ENCODE measurements at regions not wholly inside any gene's neighbourhood (a gene's known extent, or its start where the extent isn't known, plus 50 kb on each side); places are given as distances from the start of the nearest gene placed in this dataset.
"Not testable (repeated sequence)": the region's sequence is repeated elsewhere in the genome, so short reads cannot be mapped to it uniquely, and the experiment has no call there.

DNA sequence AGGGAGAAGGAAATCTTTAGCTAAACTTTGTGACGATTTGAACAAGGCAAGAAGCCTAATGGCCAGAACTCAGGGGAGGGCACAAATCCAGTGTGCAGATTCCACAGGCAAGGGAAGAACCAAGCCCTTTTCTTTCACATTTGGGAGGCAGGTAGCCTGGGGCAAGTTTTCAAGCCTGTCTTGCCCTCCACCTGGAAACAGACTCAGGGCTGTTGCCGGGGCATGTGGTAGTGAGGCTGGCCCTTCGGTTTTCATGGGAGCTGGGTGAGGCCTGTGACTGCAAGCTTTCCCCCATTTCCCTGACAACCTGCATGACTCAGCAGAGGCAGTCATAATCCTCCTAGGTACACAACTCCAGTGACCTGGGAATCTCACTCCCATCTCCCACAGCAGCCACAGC lies 331.6 kb upstream of the ACTRT1 start:
- TF ChIP-seq EZH2 (IDR thresholded peaks at IDR 0.05; ENCODE audit: borderline replicate concordance, low read length): not testable (repeated sequence)
- TF ChIP-seq, protein P1, sequence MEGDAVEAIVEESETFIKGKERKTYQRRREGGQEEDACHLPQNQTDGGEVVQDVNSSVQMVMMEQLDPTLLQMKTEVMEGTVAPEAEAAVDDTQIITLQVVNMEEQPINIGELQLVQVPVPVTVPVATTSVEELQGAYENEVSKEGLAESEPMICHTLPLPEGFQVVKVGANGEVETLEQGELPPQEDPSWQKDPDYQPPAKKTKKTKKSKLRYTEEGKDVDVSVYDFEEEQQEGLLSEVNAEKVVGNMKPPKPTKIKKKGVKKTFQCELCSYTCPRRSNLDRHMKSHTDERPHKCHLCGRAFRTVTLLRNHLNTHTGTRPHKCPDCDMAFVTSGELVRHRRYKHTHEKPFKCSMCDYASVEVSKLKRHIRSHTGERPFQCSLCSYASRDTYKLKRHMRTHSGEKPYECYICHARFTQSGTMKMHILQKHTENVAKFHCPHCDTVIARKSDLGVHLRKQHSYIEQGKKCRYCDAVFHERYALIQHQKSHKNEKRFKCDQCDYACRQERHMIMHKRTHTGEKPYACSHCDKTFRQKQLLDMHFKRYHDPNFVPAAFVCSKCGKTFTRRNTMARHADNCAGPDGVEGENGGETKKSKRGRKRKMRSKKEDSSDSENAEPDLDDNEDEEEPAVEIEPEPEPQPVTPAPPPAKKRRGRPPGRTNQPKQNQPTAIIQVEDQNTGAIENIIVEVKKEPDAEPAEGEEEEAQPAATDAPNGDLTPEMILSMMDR (IDR thresholded peaks at IDR 0.05; ENCODE audit: low read length): not testable (repeated sequence)

Data from OCI-LY1 (cell line).